ENCODE measurements at regions not wholly inside any gene's neighbourhood (a gene's known extent, or its start where the extent isn't known, plus 50 kb on each side); places are given as distances from the start of the nearest gene placed in this dataset.

- no peak overlapping the region for H3K27ac ChIP-seq (ENCODE audit: low read depth, low read length, poor library complexity, severe bottlenecking)
- ChIA-PET POLR2A (interaction anchor here (0.6 to 2.1 kb wide), 9 partner anchors 12 to 112 kb away, joined by 3 to 15 read pairs (median 4); no protein-coding TSS in a partner anchor), CTCF (ENCODE audit: unreplicated experiment) (no interaction called here)
- no peaks in the 10 kb centered on the region for H3K36me3 ChIP-seq (ENCODE audit: insufficient read depth, low read length)
- intact Hi-C loops (cut with micrococcal nuclease; ENCODE audit: unreplicated experiment): no loop called here
- H4K20me1 ChIP-seq (ENCODE audit: insufficient read depth, low read length): no peaks in the 10 kb centered on the region
- H2AFZ ChIP-seq (ENCODE audit: low read length): no peak overlapping the region
- TF ChIP-seq CTCF (conservative IDR thresholded peaks at IDR 0.05; ENCODE audit: low read length) (no peak), EZH2phosphoT487 (IDR thresholded peaks at IDR 0.05; ENCODE audit: borderline replicate concordance, low read depth, low read length) (no peak)
- DNase-seq (ENCODE audit: low spot score): no peak
- H3K9me3 ChIP-seq (ENCODE audit: low read length): no peaks in the 10 kb centered on the region
- no peaks in the 10 kb centered on the region for H3K79me2 ChIP-seq (ENCODE audit: insufficient read depth, low read depth, low read length)
- H3K4me2 ChIP-seq (ENCODE audit: low read length): no peak overlapping the region
- no TSS peak for BruUV-seq (replicated peaks)
- H3K4me1 ChIP-seq (ENCODE audit: insufficient read depth, low read length, poor library complexity, severe bottlenecking): peaks cover 31% of the 10 kb centered on the region
- H3K4me3 ChIP-seq (ENCODE audit: low read depth, low read length, poor library complexity, severe bottlenecking): no peak overlapping the region
- H3K9me2 ChIP-seq (ENCODE audit: insufficient read depth, low read length): no peaks in the 10 kb centered on the region
Observed at GRCh38 chr3:188064831-188065493, 89.0 kb upstream of the LPP start.

GRCh38 chr3:188066141-188066540 lies 87.8 kb upstream of the LPP start:
- intact Hi-C loops (cut with micrococcal nuclease; ENCODE audit: unreplicated experiment): no loop called here
- TF ChIP-seq EZH2phosphoT487 (IDR thresholded peaks at IDR 0.05; ENCODE audit: borderline replicate concordance, low read depth, low read length) (no peak), CTCF (conservative IDR thresholded peaks at IDR 0.05; ENCODE audit: low read length) (no peak)
- Histone ChIP-seq H3K9me2 (ENCODE audit: insufficient read depth, low read length) (no peaks in the 10 kb centered on the region), H3K36me3 (ENCODE audit: insufficient read depth, low read length) (no peaks in the 10 kb centered on the region), H3K4me1 (ENCODE audit: insufficient read depth, low read length, poor library complexity, severe bottlenecking) (peaks cover 27% of the 10 kb centered on the region), H4K20me1 (ENCODE audit: insufficient read depth, low read length) (no peaks in the 10 kb centered on the region), H3K4me3 (ENCODE audit: low read depth, low read length, poor library complexity, severe bottlenecking) (no peak overlapping the region), H3K79me2 (ENCODE audit: insufficient read depth, low read depth, low read length) (no peaks in the 10 kb centered on the region), H3K27ac (ENCODE audit: low read depth, low read length, poor library complexity, severe bottlenecking) (no peak overlapping the region), H3K4me2 (ENCODE audit: low read length) (no peak overlapping the region), H3K9me3 (ENCODE audit: low read length) (no peaks in the 10 kb centered on the region), H2AFZ (ENCODE audit: low read length) (no peak overlapping the region)
- no peak for DNase-seq (ENCODE audit: low spot score)
- BruUV-seq (replicated peaks): no TSS peak
- ChIA-PET POLR2A (interaction anchor here (0.6 to 2.1 kb wide), 8 partner anchors 11 to 505 kb away, joined by 3 to 15 read pairs (median 4); no protein-coding TSS in a partner anchor), CTCF (ENCODE audit: unreplicated experiment) (no interaction called here)

GRCh38 chr3:188067932-188068331 lies 86.0 kb upstream of the LPP start:
- no peaks in the 10 kb centered on the region for H3K9me2 ChIP-seq (ENCODE audit: insufficient read depth, low read length)
- POLR2A ChIA-PET: interaction anchor here (0.5 to 2.0 kb wide), 6 partner anchors 8 to 170 kb away, joined by 3 to 6 read pairs (median 4); no protein-coding TSS in a partner anchor
- peaks cover 30% of the 10 kb centered on the region for H3K4me1 ChIP-seq (ENCODE audit: insufficient read depth, low read length, poor library complexity, severe bottlenecking)
- H4K20me1 ChIP-seq (ENCODE audit: insufficient read depth, low read length): no peaks in the 10 kb centered on the region
- H3K9me3 ChIP-seq (ENCODE audit: low read length): no peaks in the 10 kb centered on the region
- no TSS peak for BruUV-seq (replicated peaks)
- intact Hi-C loops (cut with micrococcal nuclease; ENCODE audit: unreplicated experiment): no loop called here
- H3K4me2 ChIP-seq (ENCODE audit: low read length): no peak overlapping the region
- H3K27ac ChIP-seq (ENCODE audit: low read depth, low read length, poor library complexity, severe bottlenecking): no peak overlapping the region
- H3K4me3 ChIP-seq (ENCODE audit: low read depth, low read length, poor library complexity, severe bottlenecking): no peak overlapping the region
- no peaks in the 10 kb centered on the region for H3K36me3 ChIP-seq (ENCODE audit: insufficient read depth, low read length)
- H3K79me2 ChIP-seq (ENCODE audit: insufficient read depth, low read depth, low read length): no peaks in the 10 kb centered on the region
- TF ChIP-seq EZH2phosphoT487 (IDR thresholded peaks at IDR 0.05; ENCODE audit: borderline replicate concordance, low read depth, low read length) (no peak), CTCF (conservative IDR thresholded peaks at IDR 0.05; ENCODE audit: low read length) (no peak)
- no peak for DNase-seq (ENCODE audit: low spot score)
- H2AFZ ChIP-seq (ENCODE audit: low read length): no peak overlapping the region
- CTCF ChIA-PET (ENCODE audit: unreplicated experiment): interaction anchor here (1.5 kb wide), 1 partner anchor 9 kb away, joined by 3 read pairs; no protein-coding TSS in a partner anchor
